Osteocyte (in vitro differentiated cells): ENCODE measurements at regions not wholly inside any gene's neighbourhood (a gene's known extent, or its start where the extent isn't known, plus 50 kb on each side); places are given as distances from the start of the nearest gene placed in this dataset.
A peak's percentile ranks its signal among the peaks of the same experiment; 100 is the strongest.

Experiments used
- DNase-seq: peaks from one replicate; pipeline ENCODE4 v3.0.0; 2021; ENCODE audit warnings: mixed read lengths; ENCODE audit not compliant: unreplicated experiment; ENCODE audit errors: extremely low spot score
- H3K27ac Mint-ChIP-seq: one replicate; pipeline ENCODE4 v1.8.0; 2021; ENCODE audit warnings: mild to moderate bottlenecking, mixed read lengths; ENCODE audit not compliant: unreplicated experiment
- H3K27me3 Mint-ChIP-seq: one replicate; pipeline ENCODE4 v1.8.0; 2021; ENCODE audit warnings: mixed read lengths; ENCODE audit not compliant: unreplicated experiment
- H3K36me3 Mint-ChIP-seq: one replicate; pipeline ENCODE4 v1.8.0; 2021; ENCODE audit warnings: mixed read lengths; ENCODE audit not compliant: unreplicated experiment
- H3K4me1 Mint-ChIP-seq: one replicate; pipeline ENCODE4 v1.8.0; 2021; ENCODE audit warnings: mixed read lengths; ENCODE audit not compliant: unreplicated experiment
- H3K4me3 Mint-ChIP-seq: one replicate; pipeline ENCODE4 v1.8.0; 2021; ENCODE audit warnings: mild to moderate bottlenecking, moderate library complexity, mixed read lengths; ENCODE audit not compliant: unreplicated experiment
- H3K9me3 Mint-ChIP-seq: one replicate; pipeline ENCODE4 v1.8.0; 2021; ENCODE audit warnings: mixed read lengths; ENCODE audit not compliant: unreplicated experiment
- TF ChIP-seq, protein P1 (sequence below): fragments of 200-600 bp; sonication (generic); IDR thresholded peaks from 2 replicates; pipeline ENCODE4 v1.5.0; 2021; ENCODE audit warnings: antibody characterized with exemption, mild to moderate bottlenecking, moderate library complexity

GRCh38 chr21:30044447-30045064 is 104.8 kb upstream of the GRIK1 start:
- peaks cover 6% of the 10 kb centered on the region for H3K9me3 Mint-ChIP-seq
- H3K4me1 Mint-ChIP-seq, result no peaks in the 10 kb centered on the region
- peaks cover 39% of the 10 kb centered on the region for H3K27me3 Mint-ChIP-seq
- no peaks in the 10 kb centered on the region for H3K36me3 Mint-ChIP-seq
- H3K27ac Mint-ChIP-seq, result no peak overlapping the region
- DNase-seq, result no peak
- TF ChIP-seq, protein P1, sequence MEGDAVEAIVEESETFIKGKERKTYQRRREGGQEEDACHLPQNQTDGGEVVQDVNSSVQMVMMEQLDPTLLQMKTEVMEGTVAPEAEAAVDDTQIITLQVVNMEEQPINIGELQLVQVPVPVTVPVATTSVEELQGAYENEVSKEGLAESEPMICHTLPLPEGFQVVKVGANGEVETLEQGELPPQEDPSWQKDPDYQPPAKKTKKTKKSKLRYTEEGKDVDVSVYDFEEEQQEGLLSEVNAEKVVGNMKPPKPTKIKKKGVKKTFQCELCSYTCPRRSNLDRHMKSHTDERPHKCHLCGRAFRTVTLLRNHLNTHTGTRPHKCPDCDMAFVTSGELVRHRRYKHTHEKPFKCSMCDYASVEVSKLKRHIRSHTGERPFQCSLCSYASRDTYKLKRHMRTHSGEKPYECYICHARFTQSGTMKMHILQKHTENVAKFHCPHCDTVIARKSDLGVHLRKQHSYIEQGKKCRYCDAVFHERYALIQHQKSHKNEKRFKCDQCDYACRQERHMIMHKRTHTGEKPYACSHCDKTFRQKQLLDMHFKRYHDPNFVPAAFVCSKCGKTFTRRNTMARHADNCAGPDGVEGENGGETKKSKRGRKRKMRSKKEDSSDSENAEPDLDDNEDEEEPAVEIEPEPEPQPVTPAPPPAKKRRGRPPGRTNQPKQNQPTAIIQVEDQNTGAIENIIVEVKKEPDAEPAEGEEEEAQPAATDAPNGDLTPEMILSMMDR, result peak; percentile 89
- H3K4me3 Mint-ChIP-seq, result no peak overlapping the region

DNA sequence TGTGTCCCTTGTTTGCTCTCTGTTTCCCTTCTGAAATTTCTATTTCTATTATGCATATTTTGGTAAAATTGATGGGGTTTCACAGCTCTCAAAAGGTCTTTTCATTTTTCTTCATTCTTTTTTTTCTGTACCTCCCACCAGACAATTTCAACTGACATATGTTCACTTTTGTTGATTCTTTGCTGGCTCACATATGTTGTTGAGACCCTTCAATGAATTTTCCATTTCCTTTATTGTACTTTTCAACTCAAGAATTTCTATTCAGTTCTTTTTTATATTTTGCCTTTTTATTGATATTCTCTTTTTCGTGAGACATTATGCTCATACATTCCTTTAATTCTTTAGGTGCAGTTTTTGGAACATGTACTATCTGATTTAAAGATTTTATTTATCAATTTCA is 102.6 kb upstream of the GRIK1 start:
- Mint-ChIP-seq H3K9me3 (peaks cover 6% of the 10 kb centered on the region), H3K36me3 (no peaks in the 10 kb centered on the region), H3K27me3 (peaks cover 38% of the 10 kb centered on the region), H3K4me1 (no peaks in the 10 kb centered on the region), H3K27ac (no peak overlapping the region), H3K4me3 (no peak overlapping the region)
- no peak for DNase-seq
- TF ChIP-seq, protein P1, result no peak

DNA sequence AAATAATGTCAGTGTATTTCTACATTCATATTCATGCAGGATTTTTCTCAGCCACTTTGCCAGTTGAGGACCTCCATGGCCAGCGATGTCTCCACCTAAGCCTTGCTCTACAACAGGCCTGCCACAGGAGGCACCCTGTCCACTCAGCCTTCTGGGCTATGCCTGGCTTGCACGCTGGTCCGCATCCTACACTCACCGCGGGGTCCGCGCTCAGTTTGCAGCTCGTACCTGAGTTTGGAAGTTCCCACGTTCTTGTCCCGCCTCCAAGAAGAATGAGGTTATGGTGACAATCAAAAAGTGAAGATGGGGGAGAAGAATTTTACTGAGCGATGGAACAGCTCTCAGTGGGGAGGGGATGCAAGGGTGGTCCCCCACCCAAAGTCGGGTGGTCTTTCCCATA is 93.6 kb upstream of the GRIK1 start:
- Mint-ChIP-seq H3K4me1 (no peaks in the 10 kb centered on the region), H3K4me3 (no peak overlapping the region), H3K27ac (no peak overlapping the region), H3K27me3 (peaks cover 9% of the 10 kb centered on the region), H3K9me3 (no peaks in the 10 kb centered on the region), H3K36me3 (no peaks in the 10 kb centered on the region)
- DNase-seq, result no peak
- TF ChIP-seq, protein P1, result no peak

GRCh38 chr21:30030416-30030815 is 90.6 kb upstream of the GRIK1 start:
- Mint-ChIP-seq H3K9me3 (no peaks in the 10 kb centered on the region), H3K27me3 (peaks cover 8% of the 10 kb centered on the region), H3K4me1 (no peaks in the 10 kb centered on the region), H3K4me3 (no peak overlapping the region), H3K27ac (no peak overlapping the region), H3K36me3 (no peaks in the 10 kb centered on the region)
- DNase-seq, result no peak
- TF ChIP-seq, protein P1, result no peak

GRCh38 chr21:30028537-30028936 is 88.7 kb upstream of the GRIK1 start:
- H3K36me3 Mint-ChIP-seq, result no peaks in the 10 kb centered on the region
- peaks cover 5% of the 10 kb centered on the region for H3K27me3 Mint-ChIP-seq
- TF ChIP-seq, protein P1, result no peak
- no peak for DNase-seq
- no peaks in the 10 kb centered on the region for H3K9me3 Mint-ChIP-seq
- no peaks in the 10 kb centered on the region for H3K4me1 Mint-ChIP-seq
- no peak overlapping the region for H3K4me3 Mint-ChIP-seq
- no peak overlapping the region for H3K27ac Mint-ChIP-seq
